ENCODE measurements at regions not wholly inside any gene's neighbourhood (a gene's known extent, or its start where the extent isn't known, plus 50 kb on each side); places are given as distances from the start of the nearest gene placed in this dataset.

GRCh38 chr5:171601266-171601881, 181.9 kb downstream of the FGF18 start:
- Histone ChIP-seq H3F3A (ENCODE audit: insufficient read depth, low read length) (no peaks in the 10 kb centered on the region), H3K9ac (ENCODE audit: low read length) (no peak overlapping the region), H3K9me2 (ENCODE audit: low read depth, low read length) (no peaks in the 10 kb centered on the region), H3K4me2 (ENCODE audit: low read length) (no peak overlapping the region), H3K4me1 (ENCODE audit: insufficient read depth, low read length, severe bottlenecking) (no peaks in the 10 kb centered on the region), H3K27ac (ENCODE audit: low read depth, low read length, poor library complexity, severe bottlenecking) (no peak overlapping the region), H4K20me1 (ENCODE audit: insufficient read depth, low read length) (no peaks in the 10 kb centered on the region), H3K4me3 (ENCODE audit: low read depth, low read length, poor library complexity, severe bottlenecking) (no peak overlapping the region), H3K36me3 (ENCODE audit: insufficient read depth, low read length) (no peaks in the 10 kb centered on the region), H2AFZ (ENCODE audit: low read length) (no peak overlapping the region), H3K79me2 (ENCODE audit: insufficient read depth, low read length) (no peaks in the 10 kb centered on the region), H3K27me3 (ENCODE audit: insufficient read depth, low read length) (peaks cover 4% of the 10 kb centered on the region; the same call in 1 of the 2 replicates), H3K9me3 (ENCODE audit: low read length) (no peaks in the 10 kb centered on the region)
- no peak for TF ChIP-seq CTCF (IDR thresholded peaks at IDR 0.05; ENCODE audit: low read length)

- Histone ChIP-seq H3K4me2 (ENCODE audit: low read length) (no peak overlapping the region), H3K9me2 (ENCODE audit: low read depth, low read length) (no peaks in the 10 kb centered on the region), H3K4me1 (ENCODE audit: insufficient read depth, low read length, severe bottlenecking) (no peaks in the 10 kb centered on the region), H3K27ac (ENCODE audit: low read depth, low read length, poor library complexity, severe bottlenecking) (no peak overlapping the region), H3F3A (ENCODE audit: insufficient read depth, low read length) (no peaks in the 10 kb centered on the region), H4K20me1 (ENCODE audit: insufficient read depth, low read length) (no peaks in the 10 kb centered on the region), H3K79me2 (ENCODE audit: insufficient read depth, low read length) (no peaks in the 10 kb centered on the region), H2AFZ (ENCODE audit: low read length) (no peak overlapping the region), H3K9ac (ENCODE audit: low read length) (no peak overlapping the region), H3K9me3 (ENCODE audit: low read length) (no peaks in the 10 kb centered on the region), H3K4me3 (ENCODE audit: low read depth, low read length, poor library complexity, severe bottlenecking) (no peak overlapping the region), H3K36me3 (ENCODE audit: insufficient read depth, low read length) (no peaks in the 10 kb centered on the region), H3K27me3 (ENCODE audit: insufficient read depth, low read length) (no peaks in the 10 kb centered on the region)
- no peak for TF ChIP-seq EZH2 (IDR thresholded peaks at IDR 0.05; ENCODE audit: borderline replicate concordance, low read length)
- TF ChIP-seq CTCF (IDR thresholded peaks at IDR 0.05; ENCODE audit: low read length): no peak
Observed at GRCh38 chr5:171603591-171603990, 182.0 kb upstream of the SMIM23 start.

GRCh38 chr5:171604195-171604594, 181.4 kb upstream of the SMIM23 start:
- H3K4me3 ChIP-seq (ENCODE audit: low read depth, low read length, poor library complexity, severe bottlenecking): no peak overlapping the region
- no peak overlapping the region for H2AFZ ChIP-seq (ENCODE audit: low read length)
- H3K9me3 ChIP-seq (ENCODE audit: low read length): no peaks in the 10 kb centered on the region

More at GRCh38 chr5:171604195-171604594, 181.4 kb upstream of the SMIM23 start:
- Histone ChIP-seq H3K36me3 (ENCODE audit: insufficient read depth, low read length) (no peaks in the 10 kb centered on the region), H3K27ac (ENCODE audit: low read depth, low read length, poor library complexity, severe bottlenecking) (no peak overlapping the region), H3K4me1 (ENCODE audit: insufficient read depth, low read length, severe bottlenecking) (no peaks in the 10 kb centered on the region), H3K4me2 (ENCODE audit: low read length) (no peak overlapping the region), H3K9me2 (ENCODE audit: low read depth, low read length) (no peaks in the 10 kb centered on the region), H3F3A (ENCODE audit: insufficient read depth, low read length) (no peaks in the 10 kb centered on the region), H3K79me2 (ENCODE audit: insufficient read depth, low read length) (no peaks in the 10 kb centered on the region), H4K20me1 (ENCODE audit: insufficient read depth, low read length) (no peaks in the 10 kb centered on the region), H3K27me3 (ENCODE audit: insufficient read depth, low read length) (no peaks in the 10 kb centered on the region), H3K9ac (ENCODE audit: low read length) (no peak overlapping the region)
- TF ChIP-seq EZH2 (IDR thresholded peaks at IDR 0.05; ENCODE audit: borderline replicate concordance, low read length): no peak
- no peak for TF ChIP-seq CTCF (IDR thresholded peaks at IDR 0.05; ENCODE audit: low read length)
